GM13977 (cell line): ENCODE measurements at regions not wholly inside any gene's neighbourhood (a gene's known extent, or its start where the extent isn't known, plus 50 kb on each side); places are given as distances from the start of the nearest gene placed in this dataset.
"Not testable (repeated sequence)": the region's sequence is repeated elsewhere in the genome, so short reads cannot be mapped to it uniquely, and the experiment has no call there.

Source experiments
- DNase-seq: peaks from one replicate; pipeline ENCODE4 v3.0.0; 2012; ENCODE audit warnings: low spot score
- CTCF ChIP-seq: IDR thresholded peaks from 2 replicates; pipeline ENCODE4 v1.5.1; 2012; ENCODE audit warnings: mild to moderate bottlenecking, control low read depth; ENCODE audit not compliant: insufficient read depth; ENCODE audit errors: extremely low read depth, missing control alignments
- in situ Hi-C: fragments of 300-500 bp; cut with MboI; formaldehyde crosslinking; loops from one replicate; pipeline ENCODE4 v1.12.0; 2022; ENCODE audit warnings: low sequenced_read_pairs, low pct_unique_long_range_greater_than_20kb, mixed read lengths, inconsistent platforms; ENCODE audit not compliant: unreplicated experiment

GRCh38 chr1:31485166-31485565 lies 72.2 kb downstream of the SERINC2 start:
- in situ Hi-C loops = no loop called here
- TF ChIP-seq CTCF = no peak
- DNase-seq = no peak

- in situ Hi-C loops = no loop called here
- no peak for TF ChIP-seq CTCF
- no peak for DNase-seq
Observed at GRCh38 chr1:31487143-31487542, 74.1 kb downstream of the SERINC2 start.

GRCh38 chr1:31487721-31488293 lies 74.8 kb downstream of the SERINC2 start:
- in situ Hi-C loops = no loop called here
- TF ChIP-seq CTCF = no peak
- no peak for DNase-seq

GRCh38 chr1:31488528-31488927 lies 75.5 kb downstream of the SERINC2 start:
- TF ChIP-seq CTCF = no peak
- in situ Hi-C loops = no loop called here
- DNase-seq = no peak

- in situ Hi-C loops = not testable (repeated sequence)
Observed at GRCh38 chr1:31489575-31489974, 76.6 kb downstream of the SERINC2 start.

GRCh38 chr1:31490596-31490995 lies 77.6 kb downstream of the SERINC2 start:
- DNase-seq, in situ Hi-C loops: not testable (repeated sequence)

More at GRCh38 chr1:31489575-31489974, 76.6 kb downstream of the SERINC2 start:
- DNase-seq = not testable (repeated sequence)

GRCh38 chr1:31495351-31495750 lies 81.0 kb upstream of the TINAGL1 start:
- DNase-seq, in situ Hi-C loops: not testable (repeated sequence)

GRCh38 chr1:31495770-31496169 lies 80.5 kb upstream of the TINAGL1 start:
- in situ Hi-C loops = not testable (repeated sequence)

GRCh38 chr1:31497601-31498000 lies 78.7 kb upstream of the TINAGL1 start:
- in situ Hi-C loops = no loop called here
- no peak for DNase-seq
- no peak for TF ChIP-seq CTCF

More at GRCh38 chr1:31495770-31496169, 80.5 kb upstream of the TINAGL1 start:
- DNase-seq = not testable (repeated sequence)
